Limb (tissue), 2 donors: ENCODE measurements at regions not wholly inside any gene's neighbourhood (a gene's known extent, or its start where the extent isn't known, plus 50 kb on each side); places are given as distances from the start of the nearest gene placed in this dataset.

ENCODE experiments used
- DNase-seq, 2 donors: peaks; one replicate each; pipeline ENCODE4 v3.0.0-alpha.2; 2016; ENCODE audit errors: extremely low spot score in 2 of 2

- no peak for DNase-seq
Measured at GRCh38 chr13:91105270-91105669, 242.2 kb upstream of the MIR17HG start.

- DNase-seq = no peak
Measured at GRCh38 chr13:91106565-91106964, 240.9 kb upstream of the MIR17HG start.

GRCh38 chr13:91108315-91108714 is 239.2 kb upstream of the MIR17HG start:
- DNase-seq = no peak

GRCh38 chr13:91111476-91112200 is 235.8 kb upstream of the MIR17HG start:
- no peak for DNase-seq

- DNase-seq = peak in 1 of 2 donors; percentile 58
Measured at GRCh38 chr13:91112201-91112923, 235.1 kb upstream of the MIR17HG start.

GRCh38 chr13:91112924-91113277 is 234.6 kb upstream of the MIR17HG start:
- no peak for DNase-seq

GRCh38 chr13:91115776-91116175 is 231.7 kb upstream of the MIR17HG start:
- no peak for DNase-seq

- DNase-seq = no peak
Measured at GRCh38 chr13:91117351-91117750, 230.1 kb upstream of the MIR17HG start.

- DNase-seq = no peak
Measured at GRCh38 chr13:91119643-91120042, 227.8 kb upstream of the MIR17HG start.

GRCh38 chr13:91122766-91123165 is 224.7 kb upstream of the MIR17HG start:
- DNase-seq = no peak

GRCh38 chr13:91123456-91124127 is 223.9 kb upstream of the MIR17HG start:
- DNase-seq = no peak

- DNase-seq = no peak
Measured at GRCh38 chr13:91126806-91127205, 220.7 kb upstream of the MIR17HG start.

GRCh38 chr13:91127995-91128394 is 219.5 kb upstream of the MIR17HG start:
- DNase-seq = no peak

- no peak for DNase-seq
Measured at GRCh38 chr13:91132381-91132780, 215.1 kb upstream of the MIR17HG start.

GRCh38 chr13:91132786-91133185 is 214.7 kb upstream of the MIR17HG start:
- DNase-seq = no peak

GRCh38 chr13:91133941-91134802 is 213.3 kb upstream of the MIR17HG start:
- no peak for DNase-seq

GRCh38 chr13:91134803-91135184 is 212.7 kb upstream of the MIR17HG start:
- DNase-seq = no peak

- DNase-seq = no peak
Measured at GRCh38 chr13:91135376-91135775, 212.1 kb upstream of the MIR17HG start.

GRCh38 chr13:91135968-91136367 is 211.5 kb upstream of the MIR17HG start:
- DNase-seq = no peak

- no peak for DNase-seq
Measured at GRCh38 chr13:91136806-91137205, 210.7 kb upstream of the MIR17HG start.

GRCh38 chr13:91139232-91139631 is 208.3 kb upstream of the MIR17HG start:
- DNase-seq = no peak
